ENCODE measurements at regions not wholly inside any gene's neighbourhood (a gene's known extent, or its start where the extent isn't known, plus 50 kb on each side); places are given as distances from the start of the nearest gene placed in this dataset.

DNA sequence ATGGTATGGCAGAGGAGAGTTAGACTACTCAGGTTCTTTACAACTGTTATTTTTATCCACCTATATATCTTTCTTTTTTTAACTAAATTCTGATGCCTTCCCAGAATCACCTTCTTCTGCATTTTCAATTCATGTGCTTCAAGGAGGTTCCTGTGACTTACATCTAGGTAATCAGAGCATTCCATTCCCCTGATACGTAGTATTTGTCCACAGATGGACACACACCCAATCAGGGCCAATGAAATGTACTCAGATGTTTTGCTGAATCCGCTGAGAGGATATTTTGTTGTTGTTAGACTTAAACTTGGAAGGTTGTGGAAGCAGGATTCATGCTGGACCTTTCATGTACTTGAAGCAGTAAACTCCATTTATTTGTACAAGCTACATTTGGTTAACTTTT is 159.4 kb upstream of the FER start (continued):
- TF ChIP-seq SREBF1 (IDR thresholded peaks at IDR 0.05; ENCODE audit: low read length): no peak
- TF ChIP-seq, protein P1, sequence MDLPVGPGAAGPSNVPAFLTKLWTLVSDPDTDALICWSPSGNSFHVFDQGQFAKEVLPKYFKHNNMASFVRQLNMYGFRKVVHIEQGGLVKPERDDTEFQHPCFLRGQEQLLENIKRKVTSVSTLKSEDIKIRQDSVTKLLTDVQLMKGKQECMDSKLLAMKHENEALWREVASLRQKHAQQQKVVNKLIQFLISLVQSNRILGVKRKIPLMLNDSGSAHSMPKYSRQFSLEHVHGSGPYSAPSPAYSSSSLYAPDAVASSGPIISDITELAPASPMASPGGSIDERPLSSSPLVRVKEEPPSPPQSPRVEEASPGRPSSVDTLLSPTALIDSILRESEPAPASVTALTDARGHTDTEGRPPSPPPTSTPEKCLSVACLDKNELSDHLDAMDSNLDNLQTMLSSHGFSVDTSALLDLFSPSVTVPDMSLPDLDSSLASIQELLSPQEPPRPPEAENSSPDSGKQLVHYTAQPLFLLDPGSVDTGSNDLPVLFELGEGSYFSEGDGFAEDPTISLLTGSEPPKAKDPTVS (IDR thresholded peaks at IDR 0.05; ENCODE audit: low read depth, low read length): no peak
- no peak for TF ChIP-seq NFYB (IDR thresholded peaks at IDR 0.05; ENCODE audit: insufficient read depth, low read depth, low read length)
- TF ChIP-seq RELA (IDR thresholded peaks at IDR 0.05; ENCODE audit: borderline replicate concordance, partially characterized antibody): no peak

DNA sequence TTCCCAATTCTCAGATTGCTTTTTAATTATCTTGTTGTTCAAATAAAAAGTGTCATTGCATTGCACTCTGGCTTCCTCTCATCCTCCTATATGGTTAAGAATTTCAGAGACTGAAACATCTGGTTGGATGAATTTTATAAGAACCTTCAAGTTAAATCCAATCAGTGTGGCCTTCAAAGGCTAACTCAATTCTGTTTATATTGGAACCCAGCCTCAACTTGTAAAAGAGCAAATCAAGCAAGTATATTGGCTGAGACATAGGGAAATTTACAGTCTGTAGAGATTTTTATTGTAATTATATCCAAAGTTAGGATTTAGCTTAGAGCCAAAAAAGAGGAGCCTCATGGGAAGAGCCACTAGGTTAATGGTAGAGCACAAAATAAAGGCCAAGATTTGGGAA is 159.9 kb upstream of the FER start:
- no peak overlapping the region for H3K4me2 ChIP-seq (ENCODE audit: control insufficient read depth, insufficient read depth)
- ATAC-seq: no peak
- H3K36me3 ChIP-seq (ENCODE audit: control insufficient read depth in 2 of 2, insufficient read depth in 2 of 2, low read length in 1 of 2): no peaks in the 10 kb centered on the region
- H3K4me1 ChIP-seq (ENCODE audit: control insufficient read depth, insufficient read depth, low read length): no peaks in the 10 kb centered on the region
- H2AFZ ChIP-seq (ENCODE audit: control insufficient read depth, low read depth, low read length): no peak overlapping the region
- FAIRE-seq: no peak
- no peaks in the 10 kb centered on the region for H4K20me1 ChIP-seq (ENCODE audit: control insufficient read depth, insufficient read depth)
- no peak overlapping the region for H3K27ac ChIP-seq (ENCODE audit: control insufficient read depth, insufficient read depth)
- no peaks in the 10 kb centered on the region for H3K9me3 ChIP-seq (replicated peaks; ENCODE audit: control insufficient read depth, insufficient read depth, low read length)
- no peaks in the 10 kb centered on the region for H3K79me2 ChIP-seq (ENCODE audit: control insufficient read depth, insufficient read depth, low read length)
- ChIA-PET SMC1A (ENCODE audit: uncharacterized antibody, unreplicated experiment) (no interaction called here), POLR2A (no interaction called here), RAD21 (ENCODE audit: unreplicated experiment) (no interaction called here), CTCF (no interaction called here)
- H3K9ac ChIP-seq (ENCODE audit: control insufficient read depth, insufficient read depth, low read length): no peak overlapping the region
- DNase-seq (ENCODE audit: low read depth, low spot score): no peak
- no TSS peak for BruUV-seq (replicated peaks)
- H3K27me3 ChIP-seq (replicated peaks in 1 of 2; ENCODE audit: control insufficient read depth in 2 of 2, insufficient read depth in 2 of 2, low read length in 1 of 2): no peaks in the 10 kb centered on the region
- in situ Hi-C loops (cut with MboI) (no loop called here), intact Hi-C loops (cut with micrococcal nuclease; ENCODE audit: unreplicated experiment) (no loop called here)
- H3K4me3 ChIP-seq: no peak overlapping the region
- no peak for TF ChIP-seq HDGF (IDR thresholded peaks at IDR 0.05)
- TF ChIP-seq MXI1 (IDR thresholded peaks at IDR 0.05; ENCODE audit: low read depth, low read length): no peak
- TF ChIP-seq, protein P2, sequence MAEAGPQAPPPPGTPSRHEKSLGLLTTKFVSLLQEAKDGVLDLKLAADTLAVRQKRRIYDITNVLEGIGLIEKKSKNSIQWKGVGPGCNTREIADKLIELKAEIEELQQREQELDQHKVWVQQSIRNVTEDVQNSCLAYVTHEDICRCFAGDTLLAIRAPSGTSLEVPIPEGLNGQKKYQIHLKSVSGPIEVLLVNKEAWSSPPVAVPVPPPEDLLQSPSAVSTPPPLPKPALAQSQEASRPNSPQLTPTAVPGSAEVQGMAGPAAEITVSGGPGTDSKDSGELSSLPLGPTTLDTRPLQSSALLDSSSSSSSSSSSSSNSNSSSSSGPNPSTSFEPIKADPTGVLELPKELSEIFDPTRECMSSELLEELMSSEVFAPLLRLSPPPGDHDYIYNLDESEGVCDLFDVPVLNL (IDR thresholded peaks at IDR 0.05; ENCODE audit: low read depth, low read length): no peak
- TF ChIP-seq SMARCA5 (IDR thresholded peaks at IDR 0.05): no peak
- TF ChIP-seq NFYB (IDR thresholded peaks at IDR 0.05; ENCODE audit: insufficient read depth, low read depth, low read length): no peak
- TF ChIP-seq PAX8 (IDR thresholded peaks at IDR 0.05): no peak
- TF ChIP-seq, protein P3, sequence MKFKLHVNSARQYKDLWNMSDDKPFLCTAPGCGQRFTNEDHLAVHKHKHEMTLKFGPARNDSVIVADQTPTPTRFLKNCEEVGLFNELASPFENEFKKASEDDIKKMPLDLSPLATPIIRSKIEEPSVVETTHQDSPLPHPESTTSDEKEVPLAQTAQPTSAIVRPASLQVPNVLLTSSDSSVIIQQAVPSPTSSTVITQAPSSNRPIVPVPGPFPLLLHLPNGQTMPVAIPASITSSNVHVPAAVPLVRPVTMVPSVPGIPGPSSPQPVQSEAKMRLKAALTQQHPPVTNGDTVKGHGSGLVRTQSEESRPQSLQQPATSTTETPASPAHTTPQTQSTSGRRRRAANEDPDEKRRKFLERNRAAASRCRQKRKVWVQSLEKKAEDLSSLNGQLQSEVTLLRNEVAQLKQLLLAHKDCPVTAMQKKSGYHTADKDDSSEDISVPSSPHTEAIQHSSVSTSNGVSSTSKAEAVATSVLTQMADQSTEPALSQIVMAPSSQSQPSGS (IDR thresholded peaks at IDR 0.05; ENCODE audit: low read length): no peak
- no peak for TF ChIP-seq POU2F2 (IDR thresholded peaks at IDR 0.05; ENCODE audit: borderline replicate concordance, low read depth, low read length)
- TF ChIP-seq, protein P1 (IDR thresholded peaks at IDR 0.05; ENCODE audit: low read depth, low read length): no peak
- no peak for TF ChIP-seq ZNF207 (IDR thresholded peaks at IDR 0.05; ENCODE audit: borderline replicate concordance)
- TF ChIP-seq CBX3 (IDR thresholded peaks at IDR 0.05; ENCODE audit: borderline replicate concordance, low read depth): no peak
- no peak for TF ChIP-seq PML (IDR thresholded peaks at IDR 0.05; ENCODE audit: low read length)
- no peak for TF ChIP-seq EP300 (IDR thresholded peaks at IDR 0.05; ENCODE audit: borderline replicate concordance in 1 of 2, control insufficient read depth in 1 of 2, low read depth in 2 of 2, low read length in 2 of 2)
- no peak for TF ChIP-seq NFXL1 (IDR thresholded peaks at IDR 0.05; ENCODE audit: borderline replicate concordance)
- no peak for TF ChIP-seq TBL1XR1 (IDR thresholded peaks at IDR 0.05; ENCODE audit: low read depth, low read length)
- no peak for TF ChIP-seq SUZ12 (IDR thresholded peaks at IDR 0.05; ENCODE audit: unreplicated experiment)

All from GM12878 (cell line).